ENCODE measurements at regions not wholly inside any gene's neighbourhood (a gene's known extent, or its start where the extent isn't known, plus 50 kb on each side); places are given as distances from the start of the nearest gene placed in this dataset.
A peak's percentile ranks its signal among the peaks of the same experiment; 100 is the strongest.

- H3K36me3 ChIP-seq (ENCODE audit: control insufficient read depth in 1 of 2, insufficient read depth in 2 of 2, low read length in 2 of 2): no peaks in the 10 kb centered on the region
- no CpG with 5 or more reads among the region's 6 CpGs for WGBS (ENCODE audit: extremely low coverage, insufficient coverage, insufficient read length)
Observed at GRCh38 chr12:11960646-11961045, 110.1 kb upstream of the BCL2L14 start.

GRCh38 chr12:11961686-11962085 is 109.1 kb upstream of the BCL2L14 start:
- no peaks in the 10 kb centered on the region for H3K79me2 ChIP-seq (ENCODE audit: control insufficient read depth, insufficient read depth, low read length, poor library complexity)
- H3K79me1 ChIP-seq (ENCODE audit: low read length): no peaks in the 10 kb centered on the region
- no peak overlapping the region for H2BK5ac ChIP-seq (ENCODE audit: low read depth, low read length, poor library complexity)
- WGBS (ENCODE audit: extremely low coverage, insufficient coverage, insufficient read length): no CpG with 5 or more reads among the region's 5 CpGs
- peaks cover 2% of the 10 kb centered on the region for H3K9me3 ChIP-seq (ENCODE audit: insufficient read depth, low read depth, low read length)
- no peak for DNase-seq
- H3K4me2 ChIP-seq (ENCODE audit: low read length): no peak overlapping the region
- H4K12ac ChIP-seq (ENCODE audit: low read depth, low read length): no peak overlapping the region
- H3K36me3 ChIP-seq (ENCODE audit: control insufficient read depth in 1 of 2, insufficient read depth in 2 of 2, low read length in 2 of 2): no peaks in the 10 kb centered on the region
- no peak overlapping the region for H3K27ac ChIP-seq (ENCODE audit: low read depth, low read length)
- H2BK120ac ChIP-seq (ENCODE audit: insufficient read depth, low read length, poor library complexity): no peak overlapping the region
- no peak overlapping the region for H3K4ac ChIP-seq (ENCODE audit: low read depth, low read length)
- H4K8ac ChIP-seq (ENCODE audit: low read depth, low read length): no peak overlapping the region
- H3K18ac ChIP-seq (ENCODE audit: low read length): no peak overlapping the region
- no peaks in the 10 kb centered on the region for H3K4me1 ChIP-seq (ENCODE audit: control insufficient read depth in 1 of 2, insufficient read depth in 2 of 2, low read length in 2 of 2)
- no peak overlapping the region for H3K14ac ChIP-seq (ENCODE audit: low read length)
- H4K91ac ChIP-seq (ENCODE audit: low read depth, low read length): peak overlapping the region; percentile 18
- H2AFZ ChIP-seq (ENCODE audit: insufficient read depth, low read length, poor library complexity): no peak overlapping the region
- no peak overlapping the region for H3K23ac ChIP-seq (ENCODE audit: low read length)
- H3K4me3 ChIP-seq (ENCODE audit: low read depth, low read length): no peak overlapping the region
- no peak overlapping the region for H2AK5ac ChIP-seq (ENCODE audit: low read length)
- H3K9ac ChIP-seq (ENCODE audit: low read length): no peak overlapping the region
- H2BK12ac ChIP-seq (ENCODE audit: low read length): no peak overlapping the region
- no peaks in the 10 kb centered on the region for H3K27me3 ChIP-seq (ENCODE audit: insufficient read depth, low read length)

More at GRCh38 chr12:11960646-11961045, 110.1 kb upstream of the BCL2L14 start:
- no peak overlapping the region for H3K4me2 ChIP-seq (ENCODE audit: low read length)
- no peaks in the 10 kb centered on the region for H3K27me3 ChIP-seq (ENCODE audit: insufficient read depth, low read length)
- no peak overlapping the region for H4K8ac ChIP-seq (ENCODE audit: low read depth, low read length)
- H3K18ac ChIP-seq (ENCODE audit: low read length): no peak overlapping the region
- H3K9ac ChIP-seq (ENCODE audit: low read length): no peak overlapping the region
- no peak overlapping the region for H3K14ac ChIP-seq (ENCODE audit: low read length)
- H4K91ac ChIP-seq (ENCODE audit: low read depth, low read length): no peak overlapping the region
- H3K79me2 ChIP-seq (ENCODE audit: control insufficient read depth, insufficient read depth, low read length, poor library complexity): no peaks in the 10 kb centered on the region
- H3K23ac ChIP-seq (ENCODE audit: low read length): no peak overlapping the region
- no peak overlapping the region for H3K4ac ChIP-seq (ENCODE audit: low read depth, low read length)
- no peak overlapping the region for H2AFZ ChIP-seq (ENCODE audit: insufficient read depth, low read length, poor library complexity)
- no peak overlapping the region for H3K4me3 ChIP-seq (ENCODE audit: low read depth, low read length)
- no peaks in the 10 kb centered on the region for H3K4me1 ChIP-seq (ENCODE audit: control insufficient read depth in 1 of 2, insufficient read depth in 2 of 2, low read length in 2 of 2)
- H2AK5ac ChIP-seq (ENCODE audit: low read length): no peak overlapping the region
- no peak overlapping the region for H2BK120ac ChIP-seq (ENCODE audit: insufficient read depth, low read length, poor library complexity)
- H2BK5ac ChIP-seq (ENCODE audit: low read depth, low read length, poor library complexity): no peak overlapping the region
- DNase-seq: no peak
- H3K79me1 ChIP-seq (ENCODE audit: low read length): no peaks in the 10 kb centered on the region
- peaks cover 2% of the 10 kb centered on the region for H3K9me3 ChIP-seq (ENCODE audit: insufficient read depth, low read depth, low read length)
- H4K12ac ChIP-seq (ENCODE audit: low read depth, low read length): no peak overlapping the region
- no peak overlapping the region for H2BK12ac ChIP-seq (ENCODE audit: low read length)
- H3K27ac ChIP-seq (ENCODE audit: low read depth, low read length): no peak overlapping the region

- WGBS (ENCODE audit: extremely low coverage, insufficient coverage, insufficient read length): no CpG with 5 or more reads among the region's 5 CpGs
- Histone ChIP-seq H3K79me1 (ENCODE audit: low read length) (no peaks in the 10 kb centered on the region), H2BK120ac (ENCODE audit: insufficient read depth, low read length, poor library complexity) (no peak overlapping the region), H3K9me3 (ENCODE audit: insufficient read depth, low read depth, low read length) (peaks cover 2% of the 10 kb centered on the region), H3K4me3 (ENCODE audit: low read depth, low read length) (no peak overlapping the region), H3K27ac (ENCODE audit: low read depth, low read length) (no peak overlapping the region), H3K4me1 (ENCODE audit: control insufficient read depth in 1 of 2, insufficient read depth in 2 of 2, low read length in 2 of 2) (no peaks in the 10 kb centered on the region), H2AK5ac (ENCODE audit: low read length) (no peak overlapping the region), H3K4me2 (ENCODE audit: low read length) (no peak overlapping the region), H2AFZ (ENCODE audit: insufficient read depth, low read length, poor library complexity) (no peak overlapping the region), H3K36me3 (ENCODE audit: control insufficient read depth in 1 of 2, insufficient read depth in 2 of 2, low read length in 2 of 2) (no peaks in the 10 kb centered on the region), H2BK12ac (ENCODE audit: low read length) (no peak overlapping the region), H3K27me3 (ENCODE audit: insufficient read depth, low read length) (no peaks in the 10 kb centered on the region), H3K79me2 (ENCODE audit: control insufficient read depth, insufficient read depth, low read length, poor library complexity) (no peaks in the 10 kb centered on the region), H3K4ac (ENCODE audit: low read depth, low read length) (no peak overlapping the region), H3K18ac (ENCODE audit: low read length) (no peak overlapping the region), H4K8ac (ENCODE audit: low read depth, low read length) (no peak overlapping the region), H4K12ac (ENCODE audit: low read depth, low read length) (no peak overlapping the region), H3K14ac (ENCODE audit: low read length) (no peak overlapping the region), H3K9ac (ENCODE audit: low read length) (no peak overlapping the region), H2BK5ac (ENCODE audit: low read depth, low read length, poor library complexity) (no peak overlapping the region), H3K23ac (ENCODE audit: low read length) (no peak overlapping the region), H4K91ac (ENCODE audit: low read depth, low read length) (no peak overlapping the region)
- DNase-seq: no peak
Observed at GRCh38 chr12:11962860-11963259, 107.9 kb upstream of the BCL2L14 start.

- Histone ChIP-seq H2BK12ac (ENCODE audit: low read length) (no peak overlapping the region), H3K18ac (ENCODE audit: low read length) (no peak overlapping the region), H3K27me3 (ENCODE audit: insufficient read depth, low read length) (no peaks in the 10 kb centered on the region), H2BK120ac (ENCODE audit: insufficient read depth, low read length, poor library complexity) (no peak overlapping the region), H4K8ac (ENCODE audit: low read depth, low read length) (no peak overlapping the region), H3K4ac (ENCODE audit: low read depth, low read length) (no peak overlapping the region), H2BK5ac (ENCODE audit: low read depth, low read length, poor library complexity) (no peak overlapping the region), H3K79me2 (ENCODE audit: control insufficient read depth, insufficient read depth, low read length, poor library complexity) (no peaks in the 10 kb centered on the region), H4K91ac (ENCODE audit: low read depth, low read length) (no peak overlapping the region), H3K27ac (ENCODE audit: low read depth, low read length) (no peak overlapping the region), H3K36me3 (ENCODE audit: control insufficient read depth in 1 of 2, insufficient read depth in 2 of 2, low read length in 2 of 2) (no peaks in the 10 kb centered on the region), H3K79me1 (ENCODE audit: low read length) (no peaks in the 10 kb centered on the region), H3K14ac (ENCODE audit: low read length) (no peak overlapping the region), H2AFZ (ENCODE audit: insufficient read depth, low read length, poor library complexity) (no peak overlapping the region), H3K9me3 (ENCODE audit: insufficient read depth, low read depth, low read length) (peaks cover 2% of the 10 kb centered on the region), H3K4me3 (ENCODE audit: low read depth, low read length) (no peak overlapping the region), H3K4me2 (ENCODE audit: low read length) (no peak overlapping the region), H3K9ac (ENCODE audit: low read length) (no peak overlapping the region), H3K4me1 (ENCODE audit: control insufficient read depth in 1 of 2, insufficient read depth in 2 of 2, low read length in 2 of 2) (no peaks in the 10 kb centered on the region), H4K12ac (ENCODE audit: low read depth, low read length) (no peak overlapping the region), H3K23ac (ENCODE audit: low read length) (no peak overlapping the region), H2AK5ac (ENCODE audit: low read length) (no peak overlapping the region)
- no peak for DNase-seq
- WGBS (ENCODE audit: extremely low coverage, insufficient coverage, insufficient read length): no CpG with 5 or more reads among the region's 12 CpGs
Observed at GRCh38 chr12:11963841-11964471, 106.8 kb upstream of the BCL2L14 start.
